IMR-90 (cell line): ENCODE measurements at regions not wholly inside any gene's neighbourhood (a gene's known extent, or its start where the extent isn't known, plus 50 kb on each side); places are given as distances from the start of the nearest gene placed in this dataset.

Experiments
- ATAC-seq: fragments of 200-7000 bp; cut with Tn5 transposase; 2 replicates; pipeline ENCODE4 v1.9.1; 2020; ENCODE audit warnings: low read depth, mild to moderate bottlenecking, moderate library complexity
- BruUV-seq: library from RNA; stranded (reverse); fragments of 400-500 nt; replicated peaks from 2 replicates; lab custom pipeline; 2021; lab: Mats Ljungman, UMichigan
- CTCF ChIA-PET: fragments of 300-600 bp; formaldehyde crosslinking; extraction: SDS; loops from one replicate; lab custom pipeline; 2021; ENCODE audit warnings: antibody characterized with exemption; lab: Yijun Ruan, JAX
- POLR2A ChIA-PET: fragments of 300-600 bp; sonication (Branson Sonifier 250); formaldehyde crosslinking; loops from one replicate; lab custom pipeline; 2022; ENCODE audit warnings: antibody characterized with exemption; ENCODE audit not compliant: unreplicated experiment; lab: Charles Lee
- DNase-seq: peaks from one replicate; pipeline ENCODE4 v3.0.0; 2013
- H2AFZ ChIP-seq: replicated peaks from 2 replicates; pipeline ENCODE3; 2013; ENCODE audit warnings: low read length, mild to moderate bottlenecking; ENCODE audit not compliant: poor library complexity
- H2AK5ac ChIP-seq: 2 replicates; pipeline ENCODE4 v1.6.1; 2013; ENCODE audit warnings: low read depth, low read length, inconsistent platforms
- H2AK9ac ChIP-seq: replicated peaks from 2 replicates; pipeline ENCODE3; 2013; ENCODE audit warnings: mild to moderate bottlenecking, low read depth, low read length, moderate library complexity; ENCODE audit not compliant: poor library complexity
- H2BK120ac ChIP-seq: 2 replicates; pipeline ENCODE4 v1.6.1; 2013; ENCODE audit warnings: low read depth, low read length, inconsistent platforms
- H2BK15ac ChIP-seq: 3 replicates; pipeline ENCODE4 v1.6.1; 2013; ENCODE audit warnings: low read depth, low read length, inconsistent platforms
- H2BK20ac ChIP-seq: 2 replicates; pipeline ENCODE4 v1.6.1; 2013; ENCODE audit warnings: low read depth, mild to moderate bottlenecking, inconsistent platforms, low read length, moderate library complexity
- H2BK5ac ChIP-seq: 2 replicates; pipeline ENCODE4 v1.6.1; 2013; ENCODE audit warnings: mild to moderate bottlenecking, low read depth, low read length, inconsistent platforms; ENCODE audit not compliant: poor library complexity, severe bottlenecking
- H3K14ac ChIP-seq: replicated peaks from 2 replicates; pipeline ENCODE4 v1.6.1; 2013; ENCODE audit warnings: low read depth, low read length, inconsistent platforms
- H3K18ac ChIP-seq: 2 replicates; pipeline ENCODE4 v1.6.1; 2013; ENCODE audit warnings: low read depth, low read length, control low read depth
- H3K23ac ChIP-seq: 2 replicates; pipeline ENCODE4 v1.6.1; 2013; ENCODE audit warnings: low read depth, low read length, inconsistent platforms
- H3K27ac ChIP-seq: 2 replicates; pipeline ENCODE4 v1.5.1; 2013; ENCODE audit warnings: mild to moderate bottlenecking, control low read depth, low read length; ENCODE audit not compliant: insufficient read depth
- H3K27me3 ChIP-seq: 2 replicates; pipeline ENCODE4 v1.6.1; 2013; ENCODE audit warnings: low read length; ENCODE audit not compliant: control insufficient read depth, insufficient read depth
- H3K36me3 ChIP-seq: 2 replicates; pipeline ENCODE4 v1.6.1; 2013; ENCODE audit warnings: low read length, mixed read lengths; ENCODE audit not compliant: control insufficient read depth, insufficient read depth
- H3K4ac ChIP-seq: 2 replicates; pipeline ENCODE4 v1.6.1; 2013; ENCODE audit warnings: low read depth, low read length, inconsistent platforms
- H3K4me1 ChIP-seq: 2 replicates; pipeline ENCODE4 v1.6.1; 2013; ENCODE audit warnings: low read length, mixed read lengths; ENCODE audit not compliant: control insufficient read depth, insufficient read depth
- H3K4me2 ChIP-seq: 2 replicates; pipeline ENCODE4 v1.6.1; 2013; ENCODE audit warnings: low read depth, mild to moderate bottlenecking, control low read depth, low read length, moderate library complexity
- H3K4me3 ChIP-seq: 2 replicates; pipeline ENCODE4 v1.5.1; 2013; ENCODE audit warnings: low read depth, mild to moderate bottlenecking, control low read depth, low read length, moderate library complexity; ENCODE audit not compliant: insufficient read depth
- H3K56ac ChIP-seq: 2 replicates; pipeline ENCODE4 v1.6.1; 2013; ENCODE audit warnings: low read length, inconsistent platforms; ENCODE audit not compliant: insufficient read depth; ENCODE audit errors: extremely low read depth
- H3K79me1 ChIP-seq, 2 experiments: 2 replicates each; pipeline ENCODE4 v1.6.1; 2013; ENCODE audit warnings: low read length in 2 of 2, inconsistent platforms in 1 of 2, low read depth in 1 of 2
- H3K9ac ChIP-seq: 2 replicates; pipeline ENCODE4 v1.6.1; 2013; ENCODE audit warnings: low read depth, low read length, control low read depth
- H3K9me1 ChIP-seq: 2 replicates; pipeline ENCODE4 v1.6.1; 2013; ENCODE audit warnings: low read length, inconsistent platforms; ENCODE audit not compliant: insufficient read depth
- H3K9me3 ChIP-seq: 2 replicates; pipeline ENCODE4 v1.6.1; 2013; ENCODE audit warnings: low read length; ENCODE audit not compliant: control insufficient read depth, insufficient read depth
- H4K20me1 ChIP-seq: 2 replicates; pipeline ENCODE4 v1.6.1; 2013; ENCODE audit warnings: low read length, inconsistent platforms; ENCODE audit not compliant: insufficient read depth
- H4K5ac ChIP-seq: 2 replicates; pipeline ENCODE4 v1.6.1; 2013; ENCODE audit warnings: mild to moderate bottlenecking, low read depth, low read length, control low read depth
- H4K8ac ChIP-seq, 2 experiments: 2 replicates each; pipeline ENCODE4 v1.6.1; 2013; ENCODE audit warnings: low read depth in 2 of 2, low read length in 2 of 2, control low read depth in 1 of 2, inconsistent platforms in 1 of 2
- H4K91ac ChIP-seq: 2 replicates; pipeline ENCODE4 v1.6.1; 2013; ENCODE audit warnings: low read depth, low read length, inconsistent platforms; ENCODE audit not compliant: insufficient read depth
- BHLHE40 ChIP-seq: fragments of 150-350 bp; IDR thresholded peaks from 2 replicates; pipeline ENCODE4 v1.6.1; 2016; ENCODE audit warnings: mild to moderate bottlenecking, low read depth, low read length
- FOS ChIP-seq: fragments of 150-350 bp; IDR thresholded peaks from 2 replicates; pipeline ENCODE4 v1.6.1; 2016; ENCODE audit warnings: low read depth, low read length
- MAZ ChIP-seq: IDR thresholded peaks from 2 replicates; pipeline ENCODE4 v1.6.1; 2012; ENCODE audit warnings: low read depth, mild to moderate bottlenecking, low read length, improper control_type of control experiment, moderate library complexity, borderline replicate concordance
- MXI1 ChIP-seq: IDR thresholded peaks from 2 replicates; pipeline ENCODE4 v1.6.1; 2012; ENCODE audit warnings: low read depth, mild to moderate bottlenecking, low read length, moderate library complexity, borderline replicate concordance
- NFE2L2 ChIP-seq: fragments of 150-350 bp; IDR thresholded peaks from 2 replicates; pipeline ENCODE4 v1.6.1; 2016; ENCODE audit warnings: low read depth, mild to moderate bottlenecking, low read length
- POLR2A ChIP-seq: IDR thresholded peaks from 2 replicates; pipeline ENCODE4 v1.6.1; 2012; ENCODE audit warnings: mild to moderate bottlenecking, low read depth, low read length
- RAD21 ChIP-seq: IDR thresholded peaks from 2 replicates; pipeline ENCODE4 v1.6.1; 2012; ENCODE audit warnings: low read length, improper control_type of control experiment
- RFX5 ChIP-seq: IDR thresholded peaks from 2 replicates; pipeline ENCODE4 v1.8.0; 2012; ENCODE audit warnings: low read depth, mild to moderate bottlenecking, low read length, moderate library complexity
- SMC3 ChIP-seq: fragments of 150-350 bp; IDR thresholded peaks from 2 replicates; pipeline ENCODE4 v1.6.1; 2016; ENCODE audit warnings: low read depth, mild to moderate bottlenecking, antibody characterized with exemption, low read length, moderate library complexity
- WGBS, 2 experiments: methylation state at CpG; one replicate each; pipeline versions ENCODE4 v1.1.5 to v1.1.7; 2013; ENCODE audit warnings: missing lambda C conversion rate in 2 of 2; ENCODE audit not compliant: insufficient read length in 1 of 2; ENCODE audit errors: extremely low coverage in 2 of 2; 5-methylcytosine and 5-hydroxymethylcytosine counted together
- dilution Hi-C: fragments of 300-500 bp; cut with HindIII; formaldehyde crosslinking; loops from one replicate; pipeline ENCODE4 v1.14.3; 2018; ENCODE audit warnings: low sequenced_read_pairs; ENCODE audit not compliant: unreplicated experiment
- in situ Hi-C: fragments of 300-500 bp; cut with MboI; formaldehyde crosslinking; loops from 3 replicates; pipeline ENCODE4 v1.14.3; 2019; ENCODE audit warnings: low sequenced_read_pairs, inconsistent platforms, mixed read lengths
- intact Hi-C: fragments of 100-400 bp; cut with micrococcal nuclease; formaldehyde crosslinking; loops from 2 replicates; pipeline ENCODE4 v1.10.0; 2022
- TF ChIP-seq, protein P1 (sequence below): conservative IDR thresholded peaks from 2 replicates; pipeline ENCODE4 v1.5.1; 2012; ENCODE audit warnings: mild to moderate bottlenecking, low read depth, low read length, improper control_type of control experiment
- TF ChIP-seq, protein P2 (sequence below): fragments of 150-350 bp; IDR thresholded peaks from 2 replicates; pipeline ENCODE4 v1.6.1; 2017; ENCODE audit warnings: mild to moderate bottlenecking, antibody characterized with exemption, low read length, low read depth

DNA sequence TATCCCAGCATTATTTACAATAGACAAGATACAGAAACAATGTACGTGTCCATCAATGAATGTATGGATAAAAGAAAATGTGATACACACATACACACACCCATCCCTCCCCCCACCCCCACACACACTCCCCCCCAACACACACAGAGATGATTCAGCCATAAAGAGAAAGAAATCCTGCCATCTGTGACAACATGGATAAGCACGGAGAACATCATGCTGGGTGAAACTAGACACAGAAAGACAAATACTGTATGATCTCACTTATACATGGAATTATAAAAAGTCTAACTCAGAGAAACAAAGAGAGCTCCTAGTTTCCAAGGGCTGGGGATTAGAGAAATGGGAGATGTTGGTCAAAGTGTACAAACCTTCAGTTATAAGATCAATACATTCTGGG, 104.8 kb upstream of the LY86 start:
- H3K9me3 ChIP-seq: peaks cover 21% of the 10 kb centered on the region
- H2AK5ac ChIP-seq: no peak overlapping the region
- WGBS, 2 experiments: no CpG with 5 or more reads among the region's 2 CpGs
- no peak overlapping the region for H2BK15ac ChIP-seq
- no peak overlapping the region for H2BK5ac ChIP-seq
- TF ChIP-seq NFE2L2 (no peak), BHLHE40 (no peak), MXI1 (no peak), MAZ (no peak), POLR2A (no peak), RAD21 (no peak), FOS (no peak), SMC3 (no peak), RFX5 (no peak)
- TF ChIP-seq, protein P1, sequence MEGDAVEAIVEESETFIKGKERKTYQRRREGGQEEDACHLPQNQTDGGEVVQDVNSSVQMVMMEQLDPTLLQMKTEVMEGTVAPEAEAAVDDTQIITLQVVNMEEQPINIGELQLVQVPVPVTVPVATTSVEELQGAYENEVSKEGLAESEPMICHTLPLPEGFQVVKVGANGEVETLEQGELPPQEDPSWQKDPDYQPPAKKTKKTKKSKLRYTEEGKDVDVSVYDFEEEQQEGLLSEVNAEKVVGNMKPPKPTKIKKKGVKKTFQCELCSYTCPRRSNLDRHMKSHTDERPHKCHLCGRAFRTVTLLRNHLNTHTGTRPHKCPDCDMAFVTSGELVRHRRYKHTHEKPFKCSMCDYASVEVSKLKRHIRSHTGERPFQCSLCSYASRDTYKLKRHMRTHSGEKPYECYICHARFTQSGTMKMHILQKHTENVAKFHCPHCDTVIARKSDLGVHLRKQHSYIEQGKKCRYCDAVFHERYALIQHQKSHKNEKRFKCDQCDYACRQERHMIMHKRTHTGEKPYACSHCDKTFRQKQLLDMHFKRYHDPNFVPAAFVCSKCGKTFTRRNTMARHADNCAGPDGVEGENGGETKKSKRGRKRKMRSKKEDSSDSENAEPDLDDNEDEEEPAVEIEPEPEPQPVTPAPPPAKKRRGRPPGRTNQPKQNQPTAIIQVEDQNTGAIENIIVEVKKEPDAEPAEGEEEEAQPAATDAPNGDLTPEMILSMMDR: no peak
- TF ChIP-seq, protein P2, sequence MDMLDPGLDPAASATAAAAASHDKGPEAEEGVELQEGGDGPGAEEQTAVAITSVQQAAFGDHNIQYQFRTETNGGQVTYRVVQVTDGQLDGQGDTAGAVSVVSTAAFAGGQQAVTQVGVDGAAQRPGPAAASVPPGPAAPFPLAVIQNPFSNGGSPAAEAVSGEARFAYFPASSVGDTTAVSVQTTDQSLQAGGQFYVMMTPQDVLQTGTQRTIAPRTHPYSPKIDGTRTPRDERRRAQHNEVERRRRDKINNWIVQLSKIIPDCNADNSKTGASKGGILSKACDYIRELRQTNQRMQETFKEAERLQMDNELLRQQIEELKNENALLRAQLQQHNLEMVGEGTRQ: no peak
- no peak overlapping the region for H2AK9ac ChIP-seq
- no peak overlapping the region for H3K4me3 ChIP-seq
- H2BK120ac ChIP-seq: no peak overlapping the region
- no peak overlapping the region for H3K9ac ChIP-seq
- no peak overlapping the region for H3K18ac ChIP-seq
- H3K4ac ChIP-seq: no peak overlapping the region
- H4K8ac ChIP-seq: no peak overlapping the region
- H3K14ac ChIP-seq: no peak overlapping the region
- H2AFZ ChIP-seq: no peak overlapping the region
- H4K20me1 ChIP-seq: no peaks in the 10 kb centered on the region
- DNase-seq (no peak), ATAC-seq (no peak)
- H3K27me3 ChIP-seq: no peaks in the 10 kb centered on the region
- intact Hi-C loops (no loop called here), dilution Hi-C loops (no loop called here), in situ Hi-C loops (no loop called here)
- no peak overlapping the region for H3K27ac ChIP-seq
- H3K4me2 ChIP-seq: no peak overlapping the region
- H3K9me1 ChIP-seq: no peaks in the 10 kb centered on the region
- H4K91ac ChIP-seq: no peak overlapping the region
- CTCF ChIA-PET: no interaction called here
- no peaks in the 10 kb centered on the region for H3K4me1 ChIP-seq
- no peak overlapping the region for H3K56ac ChIP-seq
- BruUV-seq: no TSS peak
- no peak overlapping the region for H2BK20ac ChIP-seq
- no peaks in the 10 kb centered on the region for H3K36me3 ChIP-seq
- H4K5ac ChIP-seq: no peak overlapping the region
- H3K79me1 ChIP-seq: no peaks in the 10 kb centered on the region
- POLR2A ChIA-PET: no interaction called here
- H3K23ac ChIP-seq: no peak overlapping the region
